ENCODE measurements at regions not wholly inside any gene's neighbourhood (a gene's known extent, or its start where the extent isn't known, plus 50 kb on each side); places are given as distances from the start of the nearest gene placed in this dataset.

GRCh38 chr5:54387031-54387430 lies 68.5 kb upstream of the HSPB3 start:
- H3K9me3 ChIP-seq (ENCODE audit: low read length), result no peaks in the 10 kb centered on the region
- no peaks in the 10 kb centered on the region for H3K4me1 ChIP-seq (ENCODE audit: insufficient read depth, low read length)
- no peaks in the 10 kb centered on the region for H3K79me2 ChIP-seq (ENCODE audit: low read length)
- intact Hi-C loops (cut with micrococcal nuclease), result no loop called here
- ATAC-seq (no peak), DNase-seq (no peak)
- no peak overlapping the region for H3K4me3 ChIP-seq (ENCODE audit: low read length)
- H3F3A ChIP-seq (ENCODE audit: low read length, unreplicated experiment), result no peaks in the 10 kb centered on the region
- H3K9me2 ChIP-seq (replicated peaks; ENCODE audit: low read length), result no peaks in the 10 kb centered on the region
- TF ChIP-seq EZH2 (IDR thresholded peaks at IDR 0.05; ENCODE audit: low read length, unreplicated experiment) (no peak), CTCF (conservative IDR thresholded peaks at IDR 0.05; ENCODE audit: low read depth, low read length) (no peak), EZH2phosphoT487 (IDR thresholded peaks at IDR 0.05; ENCODE audit: borderline replicate concordance, low read length) (no peak)
- H3K4me2 ChIP-seq (ENCODE audit: low read length), result no peak overlapping the region
- ChIA-PET CTCF (no interaction called here), POLR2A (ENCODE audit: unreplicated experiment) (no interaction called here)
- no peaks in the 10 kb centered on the region for H3K27me3 ChIP-seq (ENCODE audit: low read length)
- no peaks in the 10 kb centered on the region for H4K20me1 ChIP-seq (ENCODE audit: low read length)
- H3K9ac ChIP-seq (ENCODE audit: low read length), result no peak overlapping the region
- BruUV-seq (replicated peaks), result no TSS peak
- no peak overlapping the region for H2AFZ ChIP-seq (ENCODE audit: low read length)
- H3K27ac ChIP-seq (ENCODE audit: low read length), result no peak overlapping the region
- H3K36me3 ChIP-seq (ENCODE audit: low read depth, low read length), result no peaks in the 10 kb centered on the region

DNA sequence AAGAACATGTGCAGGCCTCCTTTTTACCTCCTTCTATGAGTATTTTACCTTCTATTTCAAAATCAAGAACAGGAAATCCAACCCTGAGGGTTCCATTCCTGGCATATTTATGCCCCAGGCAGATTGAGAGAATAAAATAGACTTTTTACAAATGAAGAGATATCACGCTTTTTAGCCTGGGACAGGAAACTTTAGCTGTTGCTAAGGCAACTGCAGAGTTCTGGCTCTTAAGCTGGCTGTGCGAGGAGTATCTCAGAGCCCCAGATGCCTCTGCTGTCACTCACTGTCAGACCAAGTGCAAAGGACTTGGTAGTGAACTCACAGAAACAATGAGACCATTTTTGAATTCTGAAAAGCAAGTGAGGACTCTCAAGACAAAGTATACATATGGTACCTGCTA lies 69.5 kb upstream of the HSPB3 start:
- no peak overlapping the region for H3K9ac ChIP-seq (ENCODE audit: low read length)
- H3K36me3 ChIP-seq (ENCODE audit: low read depth, low read length), result no peaks in the 10 kb centered on the region
- H3K4me2 ChIP-seq (ENCODE audit: low read length), result no peak overlapping the region
- no TSS peak for BruUV-seq (replicated peaks)
- ChIA-PET CTCF (no interaction called here), POLR2A (ENCODE audit: unreplicated experiment) (no interaction called here)
- no peaks in the 10 kb centered on the region for H3K9me3 ChIP-seq (ENCODE audit: low read length)
- no peaks in the 10 kb centered on the region for H4K20me1 ChIP-seq (ENCODE audit: low read length)
- H3K27ac ChIP-seq (ENCODE audit: low read length), result no peak overlapping the region
- no peaks in the 10 kb centered on the region for H3K79me2 ChIP-seq (ENCODE audit: low read length)
- H3K27me3 ChIP-seq (ENCODE audit: low read length), result no peaks in the 10 kb centered on the region
- TF ChIP-seq EZH2phosphoT487 (IDR thresholded peaks at IDR 0.05; ENCODE audit: borderline replicate concordance, low read length) (no peak), CTCF (conservative IDR thresholded peaks at IDR 0.05; ENCODE audit: low read depth, low read length) (no peak), EZH2 (IDR thresholded peaks at IDR 0.05; ENCODE audit: low read length, unreplicated experiment) (no peak)
- H3F3A ChIP-seq (ENCODE audit: low read length, unreplicated experiment), result no peaks in the 10 kb centered on the region
- no peak for ATAC-seq
- DNase-seq, result no peak
- no peak overlapping the region for H2AFZ ChIP-seq (ENCODE audit: low read length)
- H3K4me3 ChIP-seq (ENCODE audit: low read length), result no peak overlapping the region
- no peaks in the 10 kb centered on the region for H3K9me2 ChIP-seq (replicated peaks; ENCODE audit: low read length)
- intact Hi-C loops (cut with micrococcal nuclease), result no loop called here
- no peaks in the 10 kb centered on the region for H3K4me1 ChIP-seq (ENCODE audit: insufficient read depth, low read length)

DNA sequence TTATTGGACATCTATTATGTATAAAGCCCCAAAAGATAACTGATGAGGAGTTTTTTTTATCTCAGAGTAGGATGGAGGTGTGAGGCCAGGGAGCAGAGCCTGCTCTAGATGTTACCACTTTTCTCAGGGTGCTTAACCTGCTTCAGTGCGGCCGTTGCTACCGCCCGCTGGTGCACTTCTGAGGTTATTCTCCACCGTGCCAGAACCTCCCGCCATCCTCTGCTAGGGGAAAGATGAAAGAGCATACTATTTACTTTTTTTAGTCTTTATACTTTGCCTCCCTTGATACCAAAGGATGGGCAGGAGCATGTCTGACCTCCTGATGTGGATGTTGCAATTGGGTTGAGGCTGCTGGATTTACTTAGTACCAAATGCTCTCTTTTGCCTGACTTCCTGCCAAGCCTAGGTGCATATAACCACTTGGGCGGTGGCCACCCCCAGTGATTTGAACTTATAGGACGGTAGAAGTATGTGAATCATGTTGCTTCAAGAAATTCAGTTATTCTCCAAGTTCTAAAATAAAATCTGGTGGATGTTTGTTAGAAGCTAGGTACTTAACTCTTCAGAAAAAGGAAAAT lies 71.1 kb upstream of the HSPB3 start:
- no peak overlapping the region for H3K27ac ChIP-seq (ENCODE audit: low read length)
- H3F3A ChIP-seq (ENCODE audit: low read length, unreplicated experiment), result no peaks in the 10 kb centered on the region
- no peak overlapping the region for H2AFZ ChIP-seq (ENCODE audit: low read length)
- no peak overlapping the region for H3K4me2 ChIP-seq (ENCODE audit: low read length)
- no peaks in the 10 kb centered on the region for H3K9me3 ChIP-seq (ENCODE audit: low read length)
- TF ChIP-seq EZH2 (IDR thresholded peaks at IDR 0.05; ENCODE audit: low read length, unreplicated experiment), result no peak
- no peak for TF ChIP-seq CTCF (conservative IDR thresholded peaks at IDR 0.05; ENCODE audit: low read depth, low read length)
- TF ChIP-seq EZH2phosphoT487 (IDR thresholded peaks at IDR 0.05; ENCODE audit: borderline replicate concordance, low read length), result no peak
- no TSS peak for BruUV-seq (replicated peaks)
- intact Hi-C loops (cut with micrococcal nuclease), result no loop called here
- POLR2A ChIA-PET (ENCODE audit: unreplicated experiment), result no interaction called here
- ATAC-seq (no peak), DNase-seq (no peak)
- H3K9ac ChIP-seq (ENCODE audit: low read length), result no peak overlapping the region
- no peaks in the 10 kb centered on the region for H3K36me3 ChIP-seq (ENCODE audit: low read depth, low read length)
- H3K4me3 ChIP-seq (ENCODE audit: low read length), result no peak overlapping the region
- H3K9me2 ChIP-seq (replicated peaks; ENCODE audit: low read length), result no peaks in the 10 kb centered on the region
- no peaks in the 10 kb centered on the region for H3K27me3 ChIP-seq (ENCODE audit: low read length)
- CTCF ChIA-PET, result no interaction called here
- H3K79me2 ChIP-seq (ENCODE audit: low read length), result no peaks in the 10 kb centered on the region
- no peaks in the 10 kb centered on the region for H4K20me1 ChIP-seq (ENCODE audit: low read length)
- H3K4me1 ChIP-seq (ENCODE audit: insufficient read depth, low read length), result no peaks in the 10 kb centered on the region

Measured in PC-3 (cell line).